ENCODE measurements at regions not wholly inside any gene's neighbourhood (a gene's known extent, or its start where the extent isn't known, plus 50 kb on each side); places are given as distances from the start of the nearest gene placed in this dataset.
"Not testable (repeated sequence)": the region's sequence is repeated elsewhere in the genome, so short reads cannot be mapped to it uniquely, and the experiment has no call there.

- no peak for DNase-seq
Observed at GRCh38 chr13:50396001-50396400, 380.8 kb downstream of the KCNRG start.

GRCh38 chr13:50396618-50397017, 381.4 kb downstream of the KCNRG start:
- DNase-seq, result not testable (repeated sequence)

- DNase-seq, result no peak
Observed at GRCh38 chr13:50400035-50400726, 384.9 kb downstream of the KCNRG start.

GRCh38 chr13:50401049-50401505, 385.8 kb downstream of the KCNRG start:
- no peak for DNase-seq

- no peak for DNase-seq
Observed at GRCh38 chr13:50401721-50402465, 386.6 kb downstream of the KCNRG start.

- DNase-seq, result no peak
Observed at GRCh38 chr13:50403311-50403710, 388.1 kb downstream of the KCNRG start.

- DNase-seq, result no peak
Observed at GRCh38 chr13:50404116-50404515, 388.9 kb downstream of the KCNRG start.

- no peak for DNase-seq
Observed at GRCh38 chr13:50404769-50405168, 389.5 kb downstream of the KCNRG start.

GRCh38 chr13:50406831-50407230, 391.6 kb downstream of the KCNRG start:
- no peak for DNase-seq

- DNase-seq, result no peak
Observed at GRCh38 chr13:50408068-50408467, 392.8 kb downstream of the KCNRG start.

- DNase-seq, result no peak
Observed at GRCh38 chr13:50409220-50409619, 394.0 kb downstream of the KCNRG start.

GRCh38 chr13:50410921-50411746, 395.9 kb downstream of the KCNRG start:
- DNase-seq, result no peak

GRCh38 chr13:50412046-50412617, 396.9 kb downstream of the KCNRG start:
- DNase-seq, result no peak

GRCh38 chr13:50414640-50415039, 399.4 kb downstream of the KCNRG start:
- no peak for DNase-seq

- no peak for DNase-seq
Observed at GRCh38 chr13:50415428-50415827, 400.2 kb downstream of the KCNRG start.

GRCh38 chr13:50417597-50417996, 402.4 kb downstream of the KCNRG start:
- no peak for DNase-seq

GRCh38 chr13:50419331-50419865, 404.2 kb downstream of the KCNRG start:
- DNase-seq, result no peak

- DNase-seq, result no peak
Observed at GRCh38 chr13:50419896-50420295, 404.7 kb downstream of the KCNRG start.

GRCh38 chr13:50420718-50421472, 405.7 kb downstream of the KCNRG start:
- no peak for DNase-seq

GRCh38 chr13:50421473-50422130, 406.4 kb downstream of the KCNRG start:
- no peak for DNase-seq
